ENCODE measurements at regions not wholly inside any gene's neighbourhood (a gene's known extent, or its start where the extent isn't known, plus 50 kb on each side); places are given as distances from the start of the nearest gene placed in this dataset.

DNA sequence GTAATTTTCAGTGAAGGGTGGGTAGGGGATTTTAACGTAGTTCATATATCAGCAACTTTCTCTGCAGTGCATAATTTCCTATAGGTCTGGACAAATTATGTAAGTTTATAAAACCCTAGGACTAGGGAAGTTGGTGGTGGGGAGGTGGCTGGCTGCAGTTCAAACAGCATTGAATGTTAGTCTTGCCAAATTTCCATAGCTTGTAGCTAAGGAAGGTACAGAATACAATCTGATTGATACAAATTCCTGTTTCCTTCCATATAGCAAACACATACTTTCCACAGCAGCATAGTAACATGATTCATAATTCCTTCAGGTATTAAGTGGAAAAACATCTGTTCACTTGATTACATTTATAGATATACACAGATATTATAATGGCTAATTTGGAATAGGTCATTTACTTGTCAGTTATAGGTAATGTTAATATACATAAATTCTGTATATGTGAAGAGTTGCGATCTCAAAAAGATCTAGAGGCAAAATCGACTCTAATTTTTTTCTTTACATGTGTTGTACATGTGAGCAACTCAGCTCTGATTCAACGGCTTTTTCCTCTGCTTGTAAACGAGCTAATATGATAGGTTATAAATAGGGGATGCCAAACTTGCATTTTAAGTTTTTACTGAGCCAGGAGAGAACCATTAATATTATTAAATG lies 233.4 kb upstream of the CSNK1A1L start:
- intact Hi-C loops (cut with DNase I) = no loop called here
- TF ChIP-seq, protein P1, sequence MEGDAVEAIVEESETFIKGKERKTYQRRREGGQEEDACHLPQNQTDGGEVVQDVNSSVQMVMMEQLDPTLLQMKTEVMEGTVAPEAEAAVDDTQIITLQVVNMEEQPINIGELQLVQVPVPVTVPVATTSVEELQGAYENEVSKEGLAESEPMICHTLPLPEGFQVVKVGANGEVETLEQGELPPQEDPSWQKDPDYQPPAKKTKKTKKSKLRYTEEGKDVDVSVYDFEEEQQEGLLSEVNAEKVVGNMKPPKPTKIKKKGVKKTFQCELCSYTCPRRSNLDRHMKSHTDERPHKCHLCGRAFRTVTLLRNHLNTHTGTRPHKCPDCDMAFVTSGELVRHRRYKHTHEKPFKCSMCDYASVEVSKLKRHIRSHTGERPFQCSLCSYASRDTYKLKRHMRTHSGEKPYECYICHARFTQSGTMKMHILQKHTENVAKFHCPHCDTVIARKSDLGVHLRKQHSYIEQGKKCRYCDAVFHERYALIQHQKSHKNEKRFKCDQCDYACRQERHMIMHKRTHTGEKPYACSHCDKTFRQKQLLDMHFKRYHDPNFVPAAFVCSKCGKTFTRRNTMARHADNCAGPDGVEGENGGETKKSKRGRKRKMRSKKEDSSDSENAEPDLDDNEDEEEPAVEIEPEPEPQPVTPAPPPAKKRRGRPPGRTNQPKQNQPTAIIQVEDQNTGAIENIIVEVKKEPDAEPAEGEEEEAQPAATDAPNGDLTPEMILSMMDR (IDR thresholded peaks at IDR 0.05; ENCODE audit: borderline replicate concordance, extremely low read depth, insufficient read depth) = no peak
- FAIRE-seq (no peak), DNase-seq (no peak)
- no peaks in the 10 kb centered on the region for H3K9me3 ChIP-seq (ENCODE audit: control insufficient read depth in 2 of 3, insufficient read depth in 1 of 3, low read length in 3 of 3)
- H3K36me3 ChIP-seq (ENCODE audit: control insufficient read depth in 2 of 3, insufficient read depth in 3 of 3, low read length in 3 of 3) = no peaks in the 10 kb centered on the region
- no peak overlapping the region for H3K27ac ChIP-seq (ENCODE audit: low read depth in 2 of 2, low read length in 2 of 2)
- H3K4me3 ChIP-seq (ENCODE audit: low read length in 3 of 3) = no peak overlapping the region
- H3K9ac ChIP-seq (ENCODE audit: low read length in 3 of 3) = no peak overlapping the region
- no peaks in the 10 kb centered on the region for H3K4me1 ChIP-seq (ENCODE audit: control insufficient read depth in 2 of 3, insufficient read depth in 2 of 3, low read depth in 1 of 3, low read length in 3 of 3)
- no peaks in the 10 kb centered on the region for H3K27me3 ChIP-seq (ENCODE audit: control insufficient read depth, insufficient read depth, low read length)

DNA sequence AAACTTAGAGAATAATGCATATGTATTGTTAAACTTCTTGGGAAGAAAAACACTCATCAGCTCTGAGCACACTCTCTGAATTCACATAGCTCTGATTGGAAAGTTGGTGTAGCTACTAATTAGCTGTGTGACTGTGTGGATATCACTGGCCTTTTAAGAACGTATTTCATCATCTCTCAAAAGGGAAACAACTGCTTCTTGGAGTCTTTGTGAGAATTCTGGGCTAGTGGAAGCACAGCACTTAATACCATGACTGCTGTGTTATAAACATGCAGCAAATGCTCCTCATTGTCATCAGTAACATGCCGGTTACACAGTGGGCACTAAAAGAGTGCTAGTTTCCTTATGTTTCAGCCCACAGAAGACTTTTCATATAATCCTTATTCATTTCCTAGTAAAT lies 220.9 kb upstream of the CSNK1A1L start:
- FAIRE-seq = no peak
- H3K36me3 ChIP-seq (ENCODE audit: control insufficient read depth in 2 of 3, insufficient read depth in 3 of 3, low read length in 3 of 3) = no peaks in the 10 kb centered on the region
- H3K9ac ChIP-seq (ENCODE audit: low read length in 3 of 3) = no peak overlapping the region
- intact Hi-C loops (cut with DNase I) = no loop called here
- H3K27me3 ChIP-seq (ENCODE audit: control insufficient read depth, insufficient read depth, low read length) = no peaks in the 10 kb centered on the region
- no peaks in the 10 kb centered on the region for H3K4me1 ChIP-seq (ENCODE audit: control insufficient read depth in 2 of 3, insufficient read depth in 2 of 3, low read depth in 1 of 3, low read length in 3 of 3)
- H3K9me3 ChIP-seq (ENCODE audit: control insufficient read depth in 2 of 3, insufficient read depth in 1 of 3, low read length in 3 of 3) = peaks cover 0 to 5% (median 0%) of the 10 kb centered on the region in 3 donors
- no peak overlapping the region for H3K4me3 ChIP-seq (ENCODE audit: low read length in 3 of 3)
- H3K27ac ChIP-seq (ENCODE audit: low read depth in 2 of 2, low read length in 2 of 2) = no peak overlapping the region
- DNase-seq = no peak
- TF ChIP-seq, protein P1 (IDR thresholded peaks at IDR 0.05; ENCODE audit: borderline replicate concordance, extremely low read depth, insufficient read depth) = no peak

DNA sequence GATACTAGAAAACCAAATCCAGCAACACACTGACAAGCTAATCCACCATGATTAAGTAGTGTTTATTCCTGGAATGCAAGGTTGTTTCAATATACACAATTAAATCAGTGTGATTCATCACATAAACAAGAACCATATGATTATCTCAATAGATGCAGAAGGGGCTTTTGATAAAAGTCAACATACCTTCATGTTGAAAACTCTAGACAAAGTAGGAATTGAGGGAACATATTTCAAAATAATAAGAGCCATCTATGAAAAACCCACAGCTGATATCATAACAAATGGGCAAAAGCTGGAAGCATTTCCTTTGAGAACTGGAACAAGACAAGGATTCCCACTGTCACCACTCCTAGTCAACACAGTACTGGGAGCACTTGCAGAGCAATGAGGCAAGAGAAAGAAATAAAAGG lies 213.6 kb upstream of the CSNK1A1L start:
- no peaks in the 10 kb centered on the region for H3K4me1 ChIP-seq (ENCODE audit: control insufficient read depth in 2 of 3, insufficient read depth in 2 of 3, low read depth in 1 of 3, low read length in 3 of 3)

More for the DNA sequence above, 213.6 kb upstream of the CSNK1A1L start:
- Histone ChIP-seq H3K4me3 (ENCODE audit: low read length in 3 of 3) (no peak overlapping the region), H3K9me3 (ENCODE audit: control insufficient read depth in 2 of 3, insufficient read depth in 1 of 3, low read length in 3 of 3) (peaks cover 0 to 2% (median 0%) of the 10 kb centered on the region in 3 donors), H3K9ac (ENCODE audit: low read length in 3 of 3) (no peak overlapping the region), H3K27me3 (ENCODE audit: control insufficient read depth, insufficient read depth, low read length) (no peaks in the 10 kb centered on the region), H3K36me3 (ENCODE audit: control insufficient read depth in 2 of 3, insufficient read depth in 3 of 3, low read length in 3 of 3) (no peaks in the 10 kb centered on the region), H3K27ac (ENCODE audit: low read depth in 2 of 2, low read length in 2 of 2) (no peak overlapping the region)
- FAIRE-seq (no peak), DNase-seq (no peak)
- TF ChIP-seq, protein P1 (IDR thresholded peaks at IDR 0.05; ENCODE audit: borderline replicate concordance, extremely low read depth, insufficient read depth) = no peak
- intact Hi-C loops (cut with DNase I) = no loop called here
